ENCODE measurements at regions not wholly inside any gene's neighbourhood (a gene's known extent, or its start where the extent isn't known, plus 50 kb on each side); places are given as distances from the start of the nearest gene placed in this dataset.
"Not testable (repeated sequence)": the region's sequence is repeated elsewhere in the genome, so short reads cannot be mapped to it uniquely, and the experiment has no call there.

GRCh38 chr10:108358912-108359311 is 1194.4 kb upstream of the SORCS1 start:
- DNase-seq (ENCODE audit: low spot score in 2 of 2) (no peak), FAIRE-seq (no peak)

DNA sequence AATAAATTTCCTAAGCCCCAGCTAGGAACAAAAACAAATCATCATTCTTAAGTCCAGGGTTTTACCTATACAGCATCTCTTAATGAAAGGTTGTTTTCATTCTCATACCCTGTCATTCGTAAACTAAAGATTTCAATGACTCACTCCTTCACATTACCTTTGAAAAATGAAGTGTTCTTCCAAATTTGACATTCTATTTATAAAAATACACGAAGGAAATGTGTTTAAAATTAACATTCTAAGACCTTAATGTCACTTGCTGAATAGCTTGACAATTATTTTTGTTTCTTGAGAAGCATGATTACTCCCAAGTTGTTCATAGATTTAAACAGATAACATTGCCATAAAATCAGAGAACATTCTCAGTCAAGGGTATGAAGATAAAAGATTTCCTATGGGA is 1188.3 kb upstream of the SORCS1 start:
- FAIRE-seq (no peak), DNase-seq (ENCODE audit: low spot score in 2 of 2) (no peak)

DNA sequence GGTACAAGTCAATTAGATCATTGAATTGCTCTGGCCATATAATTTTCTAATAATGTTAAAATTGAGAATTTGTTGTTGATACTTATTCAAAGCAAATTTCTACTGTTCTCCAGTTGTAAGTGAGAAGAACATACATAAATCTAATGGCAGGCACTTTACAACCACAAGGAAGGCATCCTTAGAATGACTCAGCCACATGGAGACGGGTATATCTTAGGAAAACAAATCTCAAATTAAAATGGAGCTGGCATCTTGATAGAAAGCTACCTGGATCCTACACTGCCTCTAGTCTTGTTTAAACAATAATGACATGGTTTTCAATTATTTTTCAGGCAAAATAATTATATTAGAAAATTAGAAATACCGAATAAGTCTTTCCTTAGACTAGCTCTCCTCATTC is 1183.7 kb upstream of the SORCS1 start:
- no peak for DNase-seq (ENCODE audit: low spot score in 2 of 2)
- FAIRE-seq, result no peak

- no peak for DNase-seq (ENCODE audit: low spot score in 2 of 2)
- FAIRE-seq, result no peak
These were observed 1181.6 kb upstream of the SORCS1 start for GRCh38 chr10:108346066-108346465.

GRCh38 chr10:108338146-108338545 is 1173.6 kb upstream of the SORCS1 start:
- FAIRE-seq (no peak), DNase-seq (ENCODE audit: low spot score in 2 of 2) (no peak)

DNA sequence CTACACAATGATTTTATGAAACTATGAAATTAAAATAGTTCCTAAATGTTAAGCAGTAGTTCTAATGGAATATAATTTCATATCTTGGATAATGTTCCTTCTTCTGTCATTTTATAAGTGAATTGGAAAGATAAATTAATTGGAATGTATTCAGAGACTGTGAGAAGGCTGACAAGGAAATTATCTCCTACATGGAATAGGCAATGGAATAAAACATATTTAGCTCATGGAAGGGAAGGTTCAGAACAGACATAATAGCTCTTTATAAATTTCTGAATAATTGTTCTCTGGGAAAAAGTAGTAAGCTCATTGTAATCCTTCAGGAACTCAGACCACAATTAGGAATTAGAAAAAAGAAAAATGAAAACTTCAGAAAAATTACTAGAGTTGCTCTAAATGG is 1172.3 kb upstream of the SORCS1 start:
- DNase-seq (ENCODE audit: low spot score in 2 of 2), result no peak
- FAIRE-seq, result no peak

DNA sequence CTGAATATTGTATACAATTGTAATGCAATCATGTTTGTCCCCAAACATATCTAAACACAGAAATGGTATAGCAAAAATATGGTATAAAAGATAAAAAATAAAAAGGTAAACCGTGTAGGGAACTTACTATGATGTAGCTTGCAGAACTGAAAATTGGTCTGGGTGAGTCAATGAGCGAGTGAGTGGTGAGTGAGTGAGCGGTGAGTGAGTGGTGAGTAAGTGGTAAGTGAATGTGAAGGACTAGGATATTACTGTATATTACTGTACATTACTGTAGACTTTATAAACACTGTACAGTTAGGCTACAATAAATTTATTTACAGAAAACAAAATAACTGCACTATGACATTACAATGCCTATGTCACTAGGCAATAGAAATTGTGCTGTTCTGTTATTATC is 1163.2 kb upstream of the SORCS1 start:
- FAIRE-seq (no peak), DNase-seq (ENCODE audit: low spot score in 2 of 2) (no peak)

- DNase-seq (ENCODE audit: low spot score in 2 of 2), result no peak
These were observed 1158.8 kb upstream of the SORCS1 start for GRCh38 chr10:108323274-108323798.

DNA sequence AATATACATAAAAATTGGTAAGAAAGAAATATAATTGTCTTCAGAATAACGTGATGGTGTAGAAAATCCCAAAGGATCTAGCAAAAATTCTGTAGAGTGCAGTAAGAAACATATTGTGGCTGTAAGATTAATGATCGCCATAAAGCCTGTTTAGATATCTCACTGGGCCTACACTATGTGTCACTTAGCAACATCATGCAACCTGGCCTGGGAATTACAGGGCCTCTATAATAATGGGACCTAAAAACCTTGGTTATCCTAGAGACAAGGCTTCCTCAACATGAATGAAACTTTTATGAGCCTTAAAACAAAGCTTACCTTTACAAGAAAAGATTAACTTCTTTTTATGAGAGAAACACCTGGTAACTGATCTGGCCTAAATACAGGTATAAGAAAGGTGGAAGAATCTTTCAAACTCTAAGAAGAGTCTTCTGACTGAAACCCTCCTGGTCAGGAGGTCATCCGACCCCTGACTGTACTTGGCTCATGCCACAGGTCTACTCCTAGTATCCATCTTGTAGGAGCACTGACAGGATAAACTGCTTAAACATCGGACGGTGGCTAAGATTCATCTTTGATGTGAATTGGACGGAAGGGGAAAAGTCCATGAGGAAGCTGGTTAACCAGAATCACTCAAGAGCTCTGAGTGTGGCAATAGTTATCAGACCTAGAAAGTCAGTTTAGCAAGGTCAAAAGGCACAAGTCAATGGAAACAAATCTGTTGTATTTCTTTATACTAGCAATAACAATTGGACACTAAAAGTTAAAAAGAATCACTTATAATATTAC is 1155.1 kb upstream of the SORCS1 start:
- FAIRE-seq, result no peak

More at GRCh38 chr10:108323274-108323798, 1158.8 kb upstream of the SORCS1 start:
- FAIRE-seq, result no peak

DNA sequence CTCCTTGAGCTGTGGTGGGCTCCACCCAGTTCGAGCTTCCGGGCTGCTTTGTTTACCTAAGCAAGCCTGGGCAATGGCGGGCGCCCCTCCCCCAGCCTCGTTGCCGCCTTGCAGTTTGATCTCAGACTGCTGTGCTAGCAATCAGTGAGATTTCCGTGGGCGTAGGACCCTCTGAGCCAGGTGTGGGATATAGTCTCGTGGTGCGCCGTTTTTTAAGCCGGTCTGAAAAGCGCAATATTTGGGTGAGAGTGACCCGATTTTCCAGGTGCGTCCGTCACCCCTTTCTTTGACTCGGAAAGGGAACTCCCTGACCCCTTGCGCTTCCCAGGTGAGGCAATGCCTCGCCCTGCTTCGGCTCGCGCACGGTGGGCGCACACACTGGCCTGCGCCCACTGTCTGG is 1151.1 kb upstream of the SORCS1 start:
- FAIRE-seq; DNase-seq (ENCODE audit: low spot score in 2 of 2): not testable (repeated sequence)

More for the DNA sequence above, 1155.1 kb upstream of the SORCS1 start:
- DNase-seq (ENCODE audit: low spot score in 2 of 2), result no peak

GRCh38 chr10:108307925-108308312 is 1143.4 kb upstream of the SORCS1 start:
- no peak for DNase-seq (ENCODE audit: low spot score in 2 of 2)

DNA sequence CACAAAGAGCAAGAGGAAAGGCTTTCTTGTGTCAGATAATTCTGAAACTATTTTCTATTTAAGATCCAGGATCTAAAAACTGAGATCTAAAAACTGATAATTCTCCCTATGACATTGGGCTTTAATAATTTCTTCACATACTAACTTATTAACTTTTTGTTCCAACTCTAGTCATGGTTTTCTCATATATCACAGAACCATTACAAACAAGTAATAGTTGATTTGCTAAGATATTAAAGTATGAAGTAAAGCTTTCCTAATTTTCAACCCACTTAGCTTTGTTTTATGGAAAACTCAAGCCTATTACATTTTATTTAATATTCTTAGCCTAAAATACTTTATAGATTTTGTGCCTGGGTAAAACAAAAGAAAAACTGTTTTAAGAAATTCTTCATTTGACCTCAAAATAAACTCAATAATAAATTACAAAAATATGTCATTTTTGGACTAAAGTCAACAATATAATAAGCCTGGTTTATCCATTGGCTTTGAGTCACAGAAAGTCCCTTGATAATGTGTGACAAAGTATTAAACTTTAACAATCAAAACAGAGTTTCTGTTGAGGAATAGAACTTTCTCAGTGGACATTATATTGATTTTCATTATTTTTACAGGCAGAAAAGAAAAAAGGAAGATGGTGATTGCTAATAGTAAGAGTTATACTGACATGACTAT is 1142.9 kb upstream of the SORCS1 start:
- FAIRE-seq (no peak), DNase-seq (ENCODE audit: low spot score in 2 of 2) (no peak)

More at GRCh38 chr10:108307925-108308312, 1143.4 kb upstream of the SORCS1 start:
- no peak for FAIRE-seq

DNA sequence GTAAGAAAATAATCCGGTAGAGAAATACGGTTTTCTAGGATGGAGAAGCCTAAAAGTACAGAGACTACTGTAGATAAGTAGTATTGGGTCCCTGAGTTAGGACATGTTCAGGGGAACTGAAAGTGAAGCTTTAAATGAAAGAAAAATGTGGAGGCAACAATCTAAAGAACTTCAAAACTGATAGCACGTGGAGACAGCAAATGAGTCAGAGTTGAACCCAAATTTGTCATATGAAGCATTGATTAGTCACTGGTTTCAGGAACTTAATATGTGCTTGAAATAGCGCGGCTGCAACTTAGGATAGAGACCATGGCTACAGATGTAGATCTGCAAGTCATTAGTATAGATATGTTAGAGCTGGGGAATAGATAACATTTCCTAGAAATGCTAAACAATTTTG is 1138.6 kb upstream of the SORCS1 start:
- FAIRE-seq (no peak), DNase-seq (ENCODE audit: low spot score in 2 of 2) (no peak)

DNA sequence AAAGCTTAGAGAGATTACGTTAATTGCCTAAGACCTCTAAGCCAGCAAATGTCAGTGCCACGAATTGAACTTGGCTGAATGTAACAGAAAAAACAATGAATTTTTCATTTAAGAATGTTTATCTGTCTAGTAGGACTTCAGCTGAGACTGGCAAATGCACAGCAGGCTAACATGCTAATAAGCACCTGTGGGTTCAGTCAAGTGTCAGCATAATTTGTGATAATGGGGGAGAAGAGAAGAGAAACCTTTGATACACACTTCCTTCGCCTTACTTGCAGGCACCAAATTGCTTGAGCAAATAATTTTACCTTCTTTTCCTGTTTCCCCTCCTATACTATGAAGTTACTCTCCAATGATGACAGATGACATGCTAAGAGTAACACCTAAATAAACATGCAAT is 1136.5 kb upstream of the SORCS1 start:
- DNase-seq (ENCODE audit: low spot score in 2 of 2) (no peak), FAIRE-seq (no peak)

DNA sequence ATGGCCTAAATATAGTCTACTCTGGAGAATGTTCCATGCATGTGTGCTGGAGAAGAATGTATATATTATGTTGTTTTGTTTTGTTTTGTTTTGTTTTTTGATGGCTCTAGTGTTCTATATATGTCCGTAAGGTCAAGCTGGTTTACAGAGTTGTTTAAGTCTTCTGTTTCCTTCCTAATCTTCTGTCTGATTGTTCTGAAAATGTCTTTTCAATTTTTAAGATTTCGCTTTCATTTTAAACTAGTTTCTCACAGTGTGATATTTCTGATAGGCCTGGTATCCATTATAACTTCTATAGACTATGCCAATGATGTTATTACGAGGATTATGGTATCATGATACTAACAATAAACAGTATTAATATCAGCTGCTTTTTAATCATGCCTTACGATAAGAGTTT is 1126.3 kb upstream of the SORCS1 start:
- DNase-seq (ENCODE audit: low spot score in 2 of 2) (no peak), FAIRE-seq (no peak)

DNA sequence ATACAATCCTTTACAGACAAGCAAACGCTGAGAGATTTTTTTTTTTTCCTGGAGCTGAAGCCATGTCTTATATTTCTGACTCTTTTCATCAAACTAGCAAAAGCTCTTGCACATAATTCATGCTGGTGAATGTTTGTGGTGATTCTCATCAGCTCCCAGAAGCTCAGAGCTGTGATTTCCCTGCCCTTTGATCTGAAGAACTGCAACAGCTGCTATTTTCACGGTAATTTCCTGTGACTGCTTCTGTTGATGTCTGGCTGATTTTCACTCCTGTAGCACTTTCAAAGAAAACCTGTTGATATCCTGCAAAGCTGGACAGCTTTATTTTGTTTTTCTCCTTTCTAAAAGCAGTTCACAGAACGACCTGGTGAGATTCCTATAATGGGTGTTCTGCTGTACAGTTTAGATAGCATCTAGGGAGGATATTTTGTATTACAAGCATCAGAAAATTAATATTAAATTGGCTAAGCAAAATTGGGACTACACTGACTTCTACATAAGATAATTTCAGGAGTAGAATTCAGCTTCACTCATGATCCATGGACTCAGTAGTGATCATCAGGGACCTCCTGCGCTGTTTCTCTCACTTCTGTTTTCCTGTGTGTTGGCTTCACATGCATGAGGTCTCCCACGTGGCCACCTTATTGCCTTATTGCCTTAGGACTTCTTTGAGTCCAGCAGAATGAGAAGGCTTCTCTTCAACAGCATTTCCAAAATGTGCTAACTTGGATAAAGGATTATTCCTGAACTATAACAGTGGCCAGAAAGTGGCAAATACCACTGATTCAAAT is 1111.6 kb upstream of the SORCS1 start:
- no peak for DNase-seq (ENCODE audit: low spot score in 2 of 2)

GRCh38 chr10:108260383-108260906 is 1095.9 kb upstream of the SORCS1 start:
- DNase-seq (ENCODE audit: low spot score in 2 of 2) (no peak), FAIRE-seq (no peak)

More for the DNA sequence above, 1111.6 kb upstream of the SORCS1 start:
- no peak for FAIRE-seq

GRCh38 chr10:108254089-108254488 is 1089.6 kb upstream of the SORCS1 start:
- FAIRE-seq (no peak), DNase-seq (ENCODE audit: low spot score in 2 of 2) (no peak)

GRCh38 chr10:108252771-108253170 is 1088.3 kb upstream of the SORCS1 start:
- DNase-seq (ENCODE audit: low spot score in 2 of 2) (no peak), FAIRE-seq (no peak)

DNA sequence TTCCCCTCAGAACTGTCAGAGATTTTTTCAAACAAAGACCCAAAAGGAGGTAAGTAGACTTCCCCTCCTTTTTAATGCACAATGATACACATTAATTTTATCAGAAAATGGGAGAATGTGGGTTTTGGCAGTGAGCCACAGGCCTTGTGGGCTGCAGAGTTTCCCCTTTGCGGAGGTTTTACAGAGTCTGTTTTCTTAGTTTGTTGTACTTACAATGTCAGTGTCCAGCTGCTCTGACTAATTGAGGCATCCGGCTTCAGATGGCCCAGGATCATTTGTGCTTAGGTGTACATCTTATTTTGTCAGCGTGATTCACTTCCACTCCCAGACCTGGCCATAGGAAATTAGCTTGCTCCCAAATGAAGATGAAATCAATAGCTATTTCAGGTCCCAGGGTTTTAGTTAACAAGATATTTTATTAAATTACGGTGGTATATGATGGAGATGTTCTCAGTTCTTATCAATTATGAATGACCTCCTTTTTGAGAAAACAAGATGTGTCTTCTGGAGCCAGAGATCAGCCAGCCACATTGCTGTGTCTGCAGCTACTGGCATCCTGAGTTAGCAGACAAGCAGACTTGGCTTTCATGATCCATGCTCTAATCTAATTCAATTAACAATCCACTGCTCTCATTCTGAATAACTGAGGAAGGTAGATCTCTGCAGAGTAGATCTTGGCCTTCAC is 1086.6 kb upstream of the SORCS1 start:
- DNase-seq (ENCODE audit: low spot score in 2 of 2) (no peak), FAIRE-seq (no peak)

Measured in frontal cortex (tissue), 3 donors.